ENCODE measurements at regions not wholly inside any gene's neighbourhood (a gene's known extent, or its start where the extent isn't known, plus 50 kb on each side); places are given as distances from the start of the nearest gene placed in this dataset.

GRCh38 chr10:53102424-53102823, 329.8 kb upstream of the MBL2 start:
- TF ChIP-seq, protein P1, sequence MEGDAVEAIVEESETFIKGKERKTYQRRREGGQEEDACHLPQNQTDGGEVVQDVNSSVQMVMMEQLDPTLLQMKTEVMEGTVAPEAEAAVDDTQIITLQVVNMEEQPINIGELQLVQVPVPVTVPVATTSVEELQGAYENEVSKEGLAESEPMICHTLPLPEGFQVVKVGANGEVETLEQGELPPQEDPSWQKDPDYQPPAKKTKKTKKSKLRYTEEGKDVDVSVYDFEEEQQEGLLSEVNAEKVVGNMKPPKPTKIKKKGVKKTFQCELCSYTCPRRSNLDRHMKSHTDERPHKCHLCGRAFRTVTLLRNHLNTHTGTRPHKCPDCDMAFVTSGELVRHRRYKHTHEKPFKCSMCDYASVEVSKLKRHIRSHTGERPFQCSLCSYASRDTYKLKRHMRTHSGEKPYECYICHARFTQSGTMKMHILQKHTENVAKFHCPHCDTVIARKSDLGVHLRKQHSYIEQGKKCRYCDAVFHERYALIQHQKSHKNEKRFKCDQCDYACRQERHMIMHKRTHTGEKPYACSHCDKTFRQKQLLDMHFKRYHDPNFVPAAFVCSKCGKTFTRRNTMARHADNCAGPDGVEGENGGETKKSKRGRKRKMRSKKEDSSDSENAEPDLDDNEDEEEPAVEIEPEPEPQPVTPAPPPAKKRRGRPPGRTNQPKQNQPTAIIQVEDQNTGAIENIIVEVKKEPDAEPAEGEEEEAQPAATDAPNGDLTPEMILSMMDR (IDR thresholded peaks at IDR 0.05) = no peak
- Histone ChIP-seq H3K4me1 (ENCODE audit: insufficient read depth, low read length) (no peaks in the 10 kb centered on the region), H3K9me3 (ENCODE audit: control insufficient read depth in 1 of 2, insufficient read depth in 1 of 2, low read length in 2 of 2) (peaks cover 0 to 4% of the 10 kb centered on the region in 2 experiments), H3K36me3 (ENCODE audit: insufficient read depth, low read length) (no peaks in the 10 kb centered on the region), H3K27me3 (ENCODE audit: control insufficient read depth in 1 of 2, insufficient read depth in 2 of 2, low read length in 2 of 2) (no peaks in the 10 kb centered on the region), H3K4me3 (ENCODE audit: low read length) (no peak overlapping the region), H3K27ac (ENCODE audit: low read depth in 1 of 2, low read length in 2 of 2) (no peak overlapping the region)
- Mint-ChIP-seq H3K9me3 (peaks cover 11% of the 10 kb centered on the region), H3K4me3 (no peak overlapping the region), H3K27ac (no peak overlapping the region), H3K4me1 (ENCODE audit: low read depth) (no peaks in the 10 kb centered on the region), H3K36me3 (ENCODE audit: low read depth) (no peaks in the 10 kb centered on the region), H3K27me3 (no peaks in the 10 kb centered on the region)
- ChIA-PET POLR2A (no interaction called here), CTCF (no interaction called here)
- intact Hi-C loops (cut with DNase I, micrococcal nuclease) = no loop called here
- no peak for ATAC-seq (ENCODE audit: poor library complexity)
- no peak for DNase-seq

- Mint-ChIP-seq H3K27me3 (no peaks in the 10 kb centered on the region), H3K9me3 (peaks cover 9% of the 10 kb centered on the region), H3K4me1 (ENCODE audit: low read depth) (no peaks in the 10 kb centered on the region), H3K27ac (no peak overlapping the region), H3K4me3 (no peak overlapping the region), H3K36me3 (ENCODE audit: low read depth) (no peaks in the 10 kb centered on the region)
- H3K9me3 ChIP-seq (ENCODE audit: control insufficient read depth in 1 of 2, insufficient read depth in 1 of 2, low read length in 2 of 2) = no peaks in the 10 kb centered on the region
- intact Hi-C loops (cut with DNase I, micrococcal nuclease) = no loop called here
- no peak overlapping the region for H3K27ac ChIP-seq (ENCODE audit: low read depth in 1 of 2, low read length in 2 of 2)
- POLR2A ChIA-PET = no interaction called here
- H3K4me3 ChIP-seq (ENCODE audit: low read length) = no peak overlapping the region
- CTCF ChIA-PET = no interaction called here
- H3K4me1 ChIP-seq (ENCODE audit: insufficient read depth, low read length) = no peaks in the 10 kb centered on the region
- TF ChIP-seq, protein P1 (IDR thresholded peaks at IDR 0.05) = no peak
- H3K27me3 ChIP-seq (ENCODE audit: control insufficient read depth in 1 of 2, insufficient read depth in 2 of 2, low read length in 2 of 2) = no peaks in the 10 kb centered on the region
- no peak for ATAC-seq (ENCODE audit: poor library complexity)
- no peak for DNase-seq
- H3K36me3 ChIP-seq (ENCODE audit: insufficient read depth, low read length) = no peaks in the 10 kb centered on the region
These were observed 321.3 kb upstream of the MBL2 start for GRCh38 chr10:53093878-53094277.

DNA sequence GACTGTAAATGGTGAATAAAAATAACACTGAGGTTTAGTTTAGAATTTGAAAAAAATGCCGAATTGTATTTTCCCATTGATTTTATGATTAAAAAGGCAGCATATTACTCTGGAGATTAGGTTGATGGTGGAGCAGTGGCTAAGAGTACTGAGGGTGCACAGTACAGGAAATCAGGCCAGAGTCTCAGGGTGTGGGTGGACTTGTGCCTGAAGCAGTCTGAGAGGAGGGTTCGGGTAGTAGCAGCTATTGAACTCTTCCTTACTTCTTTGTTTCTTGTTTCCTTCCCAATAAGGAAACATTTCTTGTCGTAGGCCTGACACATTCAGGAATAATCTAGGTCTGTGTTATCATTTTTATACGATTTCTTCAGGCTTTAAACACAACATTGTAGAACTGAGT, 319.0 kb upstream of the MBL2 start:
- no peak for ATAC-seq (ENCODE audit: poor library complexity)
- Mint-ChIP-seq H3K9me3 (peaks cover 6% of the 10 kb centered on the region), H3K27me3 (no peaks in the 10 kb centered on the region), H3K4me3 (no peak overlapping the region), H3K27ac (no peak overlapping the region), H3K36me3 (ENCODE audit: low read depth) (no peaks in the 10 kb centered on the region), H3K4me1 (ENCODE audit: low read depth) (no peaks in the 10 kb centered on the region)
- DNase-seq = no peak
- ChIA-PET POLR2A (no interaction called here), CTCF (no interaction called here)
- Histone ChIP-seq H3K4me3 (ENCODE audit: low read length) (no peak overlapping the region), H3K27ac (ENCODE audit: low read depth in 1 of 2, low read length in 2 of 2) (no peak overlapping the region), H3K27me3 (ENCODE audit: control insufficient read depth in 1 of 2, insufficient read depth in 2 of 2, low read length in 2 of 2) (no peaks in the 10 kb centered on the region), H3K36me3 (ENCODE audit: insufficient read depth, low read length) (no peaks in the 10 kb centered on the region), H3K9me3 (ENCODE audit: control insufficient read depth in 1 of 2, insufficient read depth in 1 of 2, low read length in 2 of 2) (peaks cover 0 to 8% of the 10 kb centered on the region in 2 experiments), H3K4me1 (ENCODE audit: insufficient read depth, low read length) (no peaks in the 10 kb centered on the region)
- intact Hi-C loops (cut with DNase I, micrococcal nuclease) = no loop called here
- TF ChIP-seq, protein P1 (IDR thresholded peaks at IDR 0.05) = no peak
